ENCODE measurements at regions not wholly inside any gene's neighbourhood (a gene's known extent, or its start where the extent isn't known, plus 50 kb on each side); places are given as distances from the start of the nearest gene placed in this dataset.

DNA sequence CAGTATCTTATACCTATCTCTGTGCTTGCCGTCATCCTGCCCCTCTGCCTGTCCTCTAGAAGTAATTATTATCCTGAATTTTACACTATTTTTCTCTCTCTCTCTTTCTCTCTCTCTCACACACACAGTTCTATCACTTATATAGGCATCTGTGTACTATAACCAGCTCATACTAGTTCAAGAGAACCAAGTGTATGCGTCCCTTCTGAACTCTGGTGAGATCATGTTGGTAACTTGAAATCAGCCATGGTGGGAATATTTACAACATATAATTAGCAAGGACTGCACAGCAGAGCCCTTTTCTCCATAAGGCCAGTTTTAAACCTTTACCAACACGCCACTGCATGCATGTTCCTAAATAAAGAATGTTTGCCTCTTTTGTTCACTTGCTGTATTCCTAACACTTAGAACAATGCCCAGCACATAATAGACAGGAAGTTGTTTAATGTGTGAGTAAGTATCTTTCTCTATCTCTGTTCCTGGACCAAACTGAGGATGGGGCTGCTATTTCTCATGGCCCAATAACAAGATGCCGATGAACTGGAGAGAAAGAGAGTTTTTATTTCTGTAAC lies 51.1 kb upstream of the IL21 start:
- TF ChIP-seq EZH2phosphoT487 (IDR thresholded peaks at IDR 0.05) (no peak), EZH2 (IDR thresholded peaks at IDR 0.05) (no peak)
- TF ChIP-seq, protein P1, sequence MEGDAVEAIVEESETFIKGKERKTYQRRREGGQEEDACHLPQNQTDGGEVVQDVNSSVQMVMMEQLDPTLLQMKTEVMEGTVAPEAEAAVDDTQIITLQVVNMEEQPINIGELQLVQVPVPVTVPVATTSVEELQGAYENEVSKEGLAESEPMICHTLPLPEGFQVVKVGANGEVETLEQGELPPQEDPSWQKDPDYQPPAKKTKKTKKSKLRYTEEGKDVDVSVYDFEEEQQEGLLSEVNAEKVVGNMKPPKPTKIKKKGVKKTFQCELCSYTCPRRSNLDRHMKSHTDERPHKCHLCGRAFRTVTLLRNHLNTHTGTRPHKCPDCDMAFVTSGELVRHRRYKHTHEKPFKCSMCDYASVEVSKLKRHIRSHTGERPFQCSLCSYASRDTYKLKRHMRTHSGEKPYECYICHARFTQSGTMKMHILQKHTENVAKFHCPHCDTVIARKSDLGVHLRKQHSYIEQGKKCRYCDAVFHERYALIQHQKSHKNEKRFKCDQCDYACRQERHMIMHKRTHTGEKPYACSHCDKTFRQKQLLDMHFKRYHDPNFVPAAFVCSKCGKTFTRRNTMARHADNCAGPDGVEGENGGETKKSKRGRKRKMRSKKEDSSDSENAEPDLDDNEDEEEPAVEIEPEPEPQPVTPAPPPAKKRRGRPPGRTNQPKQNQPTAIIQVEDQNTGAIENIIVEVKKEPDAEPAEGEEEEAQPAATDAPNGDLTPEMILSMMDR (IDR thresholded peaks at IDR 0.05) = no peak
- Histone ChIP-seq H3K4me3 (no peak overlapping the region), H2AFZ (replicated peaks) (no peak overlapping the region), H3K27ac (no peak overlapping the region), H3K79me2 (ENCODE audit: low read depth) (no peaks in the 10 kb centered on the region), H3K9ac (no peak overlapping the region), H3K9me3 (ENCODE audit: low read depth) (no peaks in the 10 kb centered on the region), H3F3A (ENCODE audit: low read depth) (no peaks in the 10 kb centered on the region), H3K27me3 (no peaks in the 10 kb centered on the region), H4K20me1 (ENCODE audit: low read depth) (no peaks in the 10 kb centered on the region), H3K4me2 (no peak overlapping the region), H3K36me3 (no peaks in the 10 kb centered on the region), H3K4me1 (peaks cover 14% of the 10 kb centered on the region)
- H3K27me3 Mint-ChIP-seq (ENCODE audit: insufficient read depth, low read depth) = peaks cover 5% of the 10 kb centered on the region
- no peak overlapping the region for H3K4me3 Mint-ChIP-seq
- DNase-seq (ENCODE audit: low spot score) = no peak
- no peak overlapping the region for H3K27ac Mint-ChIP-seq
- H3K9me3 Mint-ChIP-seq = no peaks in the 10 kb centered on the region
- H3K4me1 Mint-ChIP-seq = peaks cover 4% of the 10 kb centered on the region
- H3K36me3 Mint-ChIP-seq = no peaks in the 10 kb centered on the region

DNA sequence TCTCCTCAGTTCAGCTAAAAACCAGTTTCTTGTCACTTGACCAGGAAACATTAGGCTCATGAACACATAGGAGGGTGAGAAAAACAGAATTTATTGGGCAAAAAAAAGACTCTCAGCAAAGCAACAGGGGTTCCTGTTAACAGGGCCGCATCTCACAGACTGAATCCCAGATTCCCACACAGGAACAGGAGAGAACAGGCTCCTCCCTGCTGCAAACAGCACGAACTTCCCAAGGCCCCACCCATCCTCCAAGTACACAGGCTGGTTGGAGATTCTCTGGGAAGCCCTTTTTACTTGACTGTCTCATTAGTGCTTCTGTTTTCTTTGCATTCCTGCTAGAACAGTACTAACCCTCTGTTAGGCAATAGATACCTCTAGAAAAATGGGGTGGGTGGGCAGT lies 52.4 kb upstream of the IL21 start:
- Mint-ChIP-seq H3K9me3 (no peaks in the 10 kb centered on the region), H3K4me3 (no peak overlapping the region), H3K36me3 (no peaks in the 10 kb centered on the region), H3K27me3 (ENCODE audit: insufficient read depth, low read depth) (peaks cover 5% of the 10 kb centered on the region), H3K4me1 (peaks cover 4% of the 10 kb centered on the region), H3K27ac (no peak overlapping the region)
- no peak for TF ChIP-seq EZH2 (IDR thresholded peaks at IDR 0.05)
- no peak for TF ChIP-seq EZH2phosphoT487 (IDR thresholded peaks at IDR 0.05)
- TF ChIP-seq, protein P1 (IDR thresholded peaks at IDR 0.05) = no peak
- H3K4me3 ChIP-seq = no peak overlapping the region
- H3K27me3 ChIP-seq = no peaks in the 10 kb centered on the region
- no peak overlapping the region for H3K4me2 ChIP-seq
- H3K36me3 ChIP-seq = no peaks in the 10 kb centered on the region
- peak; percentile 11 for DNase-seq (ENCODE audit: low spot score)
- no peaks in the 10 kb centered on the region for H3K79me2 ChIP-seq (ENCODE audit: low read depth)
- H3K9me3 ChIP-seq (ENCODE audit: low read depth) = no peaks in the 10 kb centered on the region
- no peak overlapping the region for H3K27ac ChIP-seq
- H3K4me1 ChIP-seq = peaks cover 14% of the 10 kb centered on the region
- no peaks in the 10 kb centered on the region for H4K20me1 ChIP-seq (ENCODE audit: low read depth)
- no peak overlapping the region for H3K9ac ChIP-seq
- H2AFZ ChIP-seq (replicated peaks) = no peak overlapping the region
- H3F3A ChIP-seq (ENCODE audit: low read depth) = no peaks in the 10 kb centered on the region

DNA sequence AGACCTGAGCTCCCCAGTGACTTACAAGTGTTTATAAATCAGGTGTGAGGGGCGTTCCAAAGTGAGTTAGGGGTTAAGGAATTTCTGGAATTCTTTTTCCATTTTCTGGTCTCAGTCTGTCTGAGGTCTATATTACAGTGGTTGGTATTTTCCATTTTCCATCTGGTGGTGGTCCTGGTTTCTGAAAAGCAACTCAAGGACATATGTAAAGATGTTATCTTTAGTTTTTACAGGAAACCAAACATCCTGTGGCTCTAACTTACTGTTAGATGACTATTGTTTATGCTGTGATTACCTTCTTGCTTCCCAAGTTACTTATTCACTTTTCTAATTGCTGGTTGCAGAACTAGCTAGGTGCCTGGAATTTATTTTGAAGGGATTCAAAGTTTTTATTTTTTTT lies 53.5 kb upstream of the IL21 start:
- no peak overlapping the region for H3K9ac ChIP-seq
- H4K20me1 ChIP-seq (ENCODE audit: low read depth) = no peaks in the 10 kb centered on the region
- H3K27me3 Mint-ChIP-seq (ENCODE audit: insufficient read depth, low read depth) = peaks cover 5% of the 10 kb centered on the region
- H3K4me3 ChIP-seq = no peak overlapping the region
- no peak overlapping the region for H3K27ac ChIP-seq
- no peaks in the 10 kb centered on the region for H3K9me3 Mint-ChIP-seq
- H3K4me3 Mint-ChIP-seq = no peak overlapping the region
- H3F3A ChIP-seq (ENCODE audit: low read depth) = no peaks in the 10 kb centered on the region
- no peaks in the 10 kb centered on the region for H3K36me3 ChIP-seq
- no peaks in the 10 kb centered on the region for H3K79me2 ChIP-seq (ENCODE audit: low read depth)
- no peaks in the 10 kb centered on the region for H3K9me3 ChIP-seq (ENCODE audit: low read depth)
- no peak overlapping the region for H3K27ac Mint-ChIP-seq
- DNase-seq (ENCODE audit: low spot score) = no peak
- H2AFZ ChIP-seq (replicated peaks) = no peak overlapping the region
- peaks cover 4% of the 10 kb centered on the region for H3K4me1 Mint-ChIP-seq
- no peak for TF ChIP-seq EZH2phosphoT487 (IDR thresholded peaks at IDR 0.05)
- TF ChIP-seq, protein P1 (IDR thresholded peaks at IDR 0.05) = no peak
- TF ChIP-seq EZH2 (IDR thresholded peaks at IDR 0.05) = no peak
- H3K4me1 ChIP-seq = peaks cover 18% of the 10 kb centered on the region
- no peaks in the 10 kb centered on the region for H3K36me3 Mint-ChIP-seq
- H3K27me3 ChIP-seq = no peaks in the 10 kb centered on the region
- H3K4me2 ChIP-seq = no peak overlapping the region
